HepG2 (cell line): ENCODE measurements at regions not wholly inside any gene's neighbourhood (a gene's known extent, or its start where the extent isn't known, plus 50 kb on each side); places are given as distances from the start of the nearest gene placed in this dataset.

ENCODE experiments used
- ATAC-seq: fragments of 200-7000 bp; cut with Tn5 transposase; 3 replicates; pipeline ENCODE4 v1.9.1; 2020; ENCODE audit warnings: mild to moderate bottlenecking, moderate library complexity
- BruUV-seq: library from RNA; stranded (reverse); fragments of 400-500 nt; replicated peaks from 2 replicates; lab custom pipeline; 2021; lab: Mats Ljungman, UMichigan
- CTCF ChIA-PET: fragments of 300-600 bp; formaldehyde crosslinking; extraction: SDS; loops from one replicate; lab custom pipeline; 2021; ENCODE audit warnings: low total read pairs, inconsistent platforms, low intra/inter-chr PET ratio; lab: Yijun Ruan, JAX
- POLR2A ChIA-PET: fragments of 350-600 bp; sonication (Branson Sonifier 250); formaldehyde crosslinking; loops from one replicate; lab custom pipeline; 2020; ENCODE audit warnings: antibody characterized with exemption, inconsistent platforms; lab: Yijun Ruan, JAX
- DNase-seq: peaks from one replicate; pipeline ENCODE4 v3.0.0-alpha.2; 2015; ENCODE audit warnings: low spot score
- FAIRE-seq: peaks from 3 replicates; lab custom pipeline; 2011; peaks lifted over from hg19 to GRCh38; lab: Jason Lieb, UNC
- H2AFZ ChIP-seq: one replicate; pipeline ENCODE4 v1.6.1; 2011; ENCODE audit warnings: low read length, inconsistent platforms
- H3K27ac ChIP-seq: fragments of 300-600 bp; 3 replicates; pipeline ENCODE4 v1.8.0; 2011; ENCODE audit warnings: mixed run types, mild to moderate bottlenecking, mixed read lengths, low read length, inconsistent platforms; ENCODE audit not compliant: insufficient read depth; ENCODE audit errors: extremely low read length
- H3K27me3 ChIP-seq, 2 experiments: fragments of 200-600 bp in 1 of 2; 2 replicates in 1 of 2; 3 replicates in 1 of 2; pipeline versions ENCODE4 v1.6.0 to v1.8.0; 2011; ENCODE audit warnings: low read length in 2 of 2, mild to moderate bottlenecking in 2 of 2, moderate library complexity in 2 of 2, inconsistent platforms in 1 of 2; ENCODE audit not compliant: insufficient read depth in 2 of 2, control insufficient read depth in 1 of 2
- H3K36me3 ChIP-seq, 2 experiments: fragments of 200-600 bp in 1 of 2; replicated peaks in 1 of 2; 2 replicates in 1 of 2; 3 replicates in 1 of 2; pipeline versions ENCODE4 v1.5.1 to v1.8.0; 2011; ENCODE audit warnings: low read length in 2 of 2, inconsistent platforms in 1 of 2; ENCODE audit not compliant: insufficient read depth in 2 of 2, control insufficient read depth in 1 of 2
- H3K4me1 ChIP-seq: 2 replicates; pipeline ENCODE4 v1.5.1; 2012; ENCODE audit warnings: low read length, inconsistent platforms; ENCODE audit not compliant: insufficient read depth
- H3K4me2 ChIP-seq: 2 replicates; pipeline ENCODE4 v1.6.0; 2011; ENCODE audit warnings: low read depth, low read length, inconsistent platforms
- H3K4me3 ChIP-seq, 3 experiments: fragments of 200-600 bp in 1 of 3; sonication (generic), shearing (Covaris generic) in 1 of 3; replicated peaks in 1 of 3; 2 replicates each; pipeline ENCODE4 v1.5.1; 2011 to 2016; ENCODE audit warnings: low read length in 3 of 3, inconsistent platforms in 2 of 3, low read depth in 2 of 3, mild to moderate bottlenecking in 2 of 3, control low read depth in 1 of 3, mixed read lengths in 1 of 3; ENCODE audit not compliant: insufficient read depth in 1 of 3
- H3K79me2 ChIP-seq: one replicate; pipeline ENCODE4 v1.6.1; 2011; ENCODE audit warnings: low read length, inconsistent platforms; ENCODE audit not compliant: insufficient read depth
- H3K9ac ChIP-seq: 2 replicates; pipeline ENCODE4 v1.6.0; 2011; ENCODE audit warnings: mild to moderate bottlenecking, low read depth, low read length, inconsistent platforms; ENCODE audit not compliant: insufficient read depth
- H3K9me3 ChIP-seq: 2 replicates; pipeline ENCODE4 v1.5.1; 2012; ENCODE audit warnings: mild to moderate bottlenecking, low read length
- H4K20me1 ChIP-seq: 2 replicates; pipeline ENCODE4 v1.6.0; 2011; ENCODE audit warnings: inconsistent platforms, mild to moderate bottlenecking, low read length, moderate library complexity; ENCODE audit not compliant: insufficient read depth
- CBX2 ChIP-seq, 2 experiments: fragments of 200-600 bp in 1 of 2; sonication (generic); formaldehyde crosslinking in 1 of 2; IDR thresholded peaks; 2 replicates each; pipeline versions ENCODE4 v1.7.0 to v1.8.1; 2018 to 2022; ENCODE audit warnings: low read depth in 2 of 2, low read length in 1 of 2, mild to moderate bottlenecking in 1 of 2, missing genetic modification reagents in 1 of 2
- FOSL2 ChIP-seq: sonication (generic); formaldehyde crosslinking; IDR thresholded peaks from 2 replicates; pipeline ENCODE4 v1.4.0; 2020; ENCODE audit warnings: missing genetic modification reagents
- JUN ChIP-seq: sonication (generic); formaldehyde crosslinking; IDR thresholded peaks from 2 replicates; pipeline ENCODE4 v1.4.0; 2020; ENCODE audit warnings: mild to moderate bottlenecking, missing genetic modification reagents
- JUND ChIP-seq: sonication (generic); formaldehyde crosslinking; IDR thresholded peaks from 2 replicates; pipeline ENCODE4 v1.8.0; 2022; ENCODE audit warnings: mild to moderate bottlenecking, missing genetic modification reagents
- MED8 ChIP-seq: sonication (generic); formaldehyde crosslinking; IDR thresholded peaks from 2 replicates; pipeline ENCODE4 v1.8.1; 2023; ENCODE audit warnings: mild to moderate bottlenecking, missing genetic modification reagents; ENCODE audit not compliant: insufficient replicate concordance
- MTA1 ChIP-seq: sonication (generic); formaldehyde crosslinking; IDR thresholded peaks from 2 replicates; pipeline ENCODE4 v1.4.0; 2020; ENCODE audit warnings: missing genetic modification reagents, mild to moderate bottlenecking, borderline replicate concordance
- MTF2 ChIP-seq: sonication (generic); formaldehyde crosslinking; IDR thresholded peaks from 2 replicates; pipeline ENCODE4 v1.5.0; 2020; ENCODE audit warnings: missing genetic modification reagents, borderline replicate concordance
- PCBP1 ChIP-seq: fragments of 200-400 bp; formaldehyde crosslinking; IDR thresholded peaks from 2 replicates; pipeline ENCODE4 v1.6.1; 2017; ENCODE audit warnings: mild to moderate bottlenecking, low read depth, low read length, borderline replicate concordance
- SOX13 ChIP-seq, 3 experiments: fragments of 450-650 bp in 1 of 3; sonication (generic) in 1 of 3; formaldehyde crosslinking in 1 of 3; IDR thresholded peaks in 2 of 3; conservative IDR thresholded peaks in 1 of 3; 2 replicates each; pipeline versions ENCODE4 v1.5.0 to v1.6.1; 2016 to 2020; ENCODE audit warnings: antibody characterized with exemption in 1 of 3, mild to moderate bottlenecking in 1 of 3, missing compliant biosample characterization in 1 of 3, missing genetic modification reagents in 1 of 3, moderate library complexity in 1 of 3
- SRY ChIP-seq: sonication (generic); formaldehyde crosslinking; IDR thresholded peaks from 2 replicates; pipeline ENCODE4 v1.8.0; 2022; ENCODE audit warnings: mild to moderate bottlenecking, missing genetic modification reagents
- TBX3 ChIP-seq: fragments of 450-650 bp; IDR thresholded peaks from 2 replicates; pipeline ENCODE4 v1.6.1; 2017; ENCODE audit warnings: antibody characterized with exemption, mild to moderate bottlenecking, inconsistent platforms, borderline replicate concordance
- TEAD2 ChIP-seq: sonication (generic); formaldehyde crosslinking; IDR thresholded peaks from 2 replicates; pipeline ENCODE4 v1.9.0; 2021; ENCODE audit warnings: missing genetic modification reagents
- ZFP37 ChIP-seq: sonication (generic); formaldehyde crosslinking; IDR thresholded peaks from 2 replicates; pipeline ENCODE4 v1.4.0; 2020; ENCODE audit warnings: missing genetic modification reagents, borderline replicate concordance
- ZNF160 ChIP-seq: sonication (generic); formaldehyde crosslinking; IDR thresholded peaks from 2 replicates; pipeline ENCODE4 v1.8.0; 2022; ENCODE audit warnings: mild to moderate bottlenecking, inconsistent platforms, missing genetic modification reagents
- ZNF326 ChIP-seq: sonication (generic); formaldehyde crosslinking; IDR thresholded peaks from 2 replicates; pipeline ENCODE4 v1.4.0; 2020; ENCODE audit warnings: missing genetic modification reagents, borderline replicate concordance
- ZNF451 ChIP-seq: sonication (generic); formaldehyde crosslinking; IDR thresholded peaks from 2 replicates; pipeline ENCODE4 v1.5.0; 2020; ENCODE audit warnings: mild to moderate bottlenecking, missing genetic modification reagents
- ZNF724P ChIP-seq: sonication (generic); formaldehyde crosslinking; IDR thresholded peaks from 2 replicates; pipeline ENCODE4 v1.8.0; 2022; ENCODE audit warnings: missing genetic modification reagents, borderline replicate concordance
- ZNF75D ChIP-seq: sonication (generic); formaldehyde crosslinking; IDR thresholded peaks from 2 replicates; pipeline ENCODE4 v1.8.1; 2023; ENCODE audit warnings: missing genetic modification reagents, mild to moderate bottlenecking, borderline replicate concordance
- ZNF788 ChIP-seq: sonication (generic); formaldehyde crosslinking; IDR thresholded peaks from 2 replicates; pipeline ENCODE4 v1.5.0; 2020; ENCODE audit warnings: mild to moderate bottlenecking, missing genetic modification reagents, borderline replicate concordance
- ZNF841 ChIP-seq: sonication (generic); formaldehyde crosslinking; IDR thresholded peaks from 2 replicates; pipeline ENCODE4 v1.8.1; 2023; ENCODE audit warnings: missing genetic modification reagents, borderline replicate concordance
- WGBS: methylation state at CpG from one replicate; pipeline ENCODE4 v1.1.6; 2017; ENCODE audit warnings: low lambda C conversion rate; 5-methylcytosine and 5-hydroxymethylcytosine counted together
- in situ Hi-C: cut with HindIII; loops from 2 replicates; pipeline ENCODE4 v1.10.0; 2017; ENCODE audit warnings: low pct_unique_long_range_greater_than_20kb; ENCODE audit not compliant: extremely low pct_ligation_motif_present
- intact Hi-C: fragments of 100-400 bp; cut with micrococcal nuclease; formaldehyde crosslinking; loops from one replicate; pipeline ENCODE4 v1.10.0; 2022; ENCODE audit not compliant: unreplicated experiment

DNA sequence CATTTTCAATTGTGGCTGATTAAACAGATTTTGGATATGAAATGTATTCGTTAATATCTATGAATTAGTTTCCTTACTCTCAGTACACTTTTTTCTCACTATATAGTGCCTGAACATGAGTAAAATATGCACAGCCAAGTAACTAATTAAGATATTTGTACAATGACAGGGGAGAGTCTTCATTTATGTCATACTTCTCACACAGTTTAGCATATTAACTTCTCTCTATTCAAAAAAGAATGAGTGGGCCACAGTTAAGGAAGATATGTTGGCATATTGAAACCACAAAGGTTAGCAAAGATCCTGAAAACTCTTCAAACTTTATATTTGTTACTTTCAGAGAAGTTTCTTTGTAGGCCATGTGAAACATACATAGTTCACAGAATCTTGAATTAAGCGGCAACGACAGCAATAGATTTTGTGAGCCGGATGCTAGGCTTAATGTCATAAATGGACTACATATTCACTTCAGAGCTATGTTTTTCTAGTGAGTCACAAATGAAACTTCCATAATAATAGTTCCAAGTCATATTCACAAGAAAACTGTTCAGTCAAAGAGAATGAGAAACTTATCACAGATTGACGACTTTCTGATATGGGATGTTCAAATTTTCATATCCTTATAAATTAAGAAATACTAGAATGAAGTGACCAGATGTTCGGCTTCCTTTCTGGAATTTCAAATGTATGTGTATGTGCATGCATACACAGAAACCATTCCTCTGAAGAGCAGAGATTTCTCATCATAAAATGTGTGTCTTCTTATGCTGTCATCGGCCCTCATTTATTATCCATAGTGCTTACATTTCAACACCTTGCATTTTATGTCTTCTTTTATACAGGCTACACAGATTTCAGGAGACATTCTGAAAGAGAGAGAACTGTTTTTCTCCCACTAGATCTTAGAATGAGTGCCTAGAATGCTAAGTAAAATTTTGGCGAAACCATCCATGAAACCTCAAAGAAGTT is 584.0 kb downstream of the SATB2 start:
- Histone ChIP-seq H3K36me3 (no peaks in the 10 kb centered on the region), H3K79me2 (no peaks in the 10 kb centered on the region), H3K4me2 (no peak overlapping the region), H3K4me3 (no peak overlapping the region), H3K9me3 (no peaks in the 10 kb centered on the region), H4K20me1 (no peaks in the 10 kb centered on the region), H3K27ac (no peak overlapping the region), H3K9ac (no peak overlapping the region), H3K4me1 (no peaks in the 10 kb centered on the region), H2AFZ (no peak overlapping the region), H3K27me3 (no peaks in the 10 kb centered on the region)
- ChIA-PET CTCF (no interaction called here), POLR2A (no interaction called here)
- BruUV-seq: no TSS peak
- in situ Hi-C loops: no loop called here
- WGBS: 23% methylated on average over 8 of the region's 8 CpGs
- TF ChIP-seq MED8 (CRISPR knock-in tag) (no peak), TEAD2 (CRISPR knock-in tag) (no peak), JUND (no peak), SRY (CRISPR knock-in tag) (no peak), ZNF788 (CRISPR knock-in tag) (no peak), PCBP1 (no peak), TBX3 (no peak)
- FAIRE-seq (no peak), ATAC-seq (no peak), DNase-seq (no peak)
- intact Hi-C loops: no loop called here

- H3K4me3 ChIP-seq: no peak overlapping the region
- no peaks in the 10 kb centered on the region for H3K36me3 ChIP-seq
- H3K27ac ChIP-seq: no peak overlapping the region
- H4K20me1 ChIP-seq: no peaks in the 10 kb centered on the region
- intact Hi-C loops (no loop called here), in situ Hi-C loops (no loop called here)
- no peaks in the 10 kb centered on the region for H3K27me3 ChIP-seq
- no peak overlapping the region for H2AFZ ChIP-seq
- no peak overlapping the region for H3K4me2 ChIP-seq
- peaks cover 13% of the 10 kb centered on the region for H3K9me3 ChIP-seq
- H3K79me2 ChIP-seq: no peaks in the 10 kb centered on the region
- 13% methylated on average over 5 of the region's 5 CpGs for WGBS
- no TSS peak for BruUV-seq
- no peaks in the 10 kb centered on the region for H3K4me1 ChIP-seq
- POLR2A ChIA-PET: no interaction called here
- CTCF ChIA-PET: no interaction called here
- no peak overlapping the region for H3K9ac ChIP-seq
- no peak for DNase-seq
- no peak for ATAC-seq
- no peak for FAIRE-seq
- TF ChIP-seq SOX13 (IDR thresholded peaks at IDR 0.05) (no peak), SOX13 (CRISPR knock-in tag; conservative IDR thresholded peaks at IDR 0.05 in 1 of 2, IDR thresholded peaks at IDR 0.05 in 1 of 2) (no peak), ZNF841 (CRISPR knock-in tag) (no peak), MTF2 (CRISPR knock-in tag) (no peak), ZNF75D (CRISPR knock-in tag) (no peak), ZNF724P (CRISPR knock-in tag) (no peak), MTA1 (CRISPR knock-in tag) (no peak), ZNF160 (CRISPR knock-in tag) (no peak), CBX2 (IDR thresholded peaks at IDR 0.05; ENCODE audit: low read depth, low read length) (no peak), CBX2 (CRISPR knock-in tag; IDR thresholded peaks at IDR 0.05; ENCODE audit: low read depth) (no peak), ZFP37 (CRISPR knock-in tag) (no peak), ZNF326 (CRISPR knock-in tag) (no peak), ZNF451 (no peak), FOSL2 (CRISPR knock-in tag) (no peak), JUN (no peak)
Measured at GRCh38 chr2:198863655-198864054, 594.1 kb downstream of the SATB2 start.
